GM12878 (cell line): ENCODE measurements at regions not wholly inside any gene's neighbourhood (a gene's known extent, or its start where the extent isn't known, plus 50 kb on each side); places are given as distances from the start of the nearest gene placed in this dataset.

Experiments used
- ATAC-seq: fragments of 200-7000 bp; cut with Tn5 transposase; 3 replicates; pipeline ENCODE4 v1.9.1; 2020; ENCODE audit warnings: mild to moderate bottlenecking, moderate library complexity
- BruUV-seq: library from RNA; stranded (reverse); fragments of 400-500 nt; replicated peaks from 2 replicates; lab custom pipeline; 2021; lab: Mats Ljungman, UMichigan
- CTCF ChIA-PET: fragments of 300-600 bp; sonication (Branson Sonifier 250); formaldehyde crosslinking; extraction: SDS; loops from one replicate; lab custom pipeline; 2021; ENCODE audit warnings: inconsistent platforms; lab: Yijun Ruan, JAX
- POLR2A ChIA-PET: fragments of 350-600 bp; formaldehyde crosslinking; extraction: SDS; loops from one replicate; lab custom pipeline; 2021; ENCODE audit warnings: inconsistent platforms; lab: Charles Lee
- RAD21 ChIA-PET: fragments of 300-600 bp; sonication (Branson Sonifier 250); formaldehyde crosslinking; loops from one replicate; lab custom pipeline; 2023; ENCODE audit warnings: antibody characterized with exemption; ENCODE audit not compliant: unreplicated experiment; lab: Charles Lee
- SMC1A ChIA-PET: fragments of 300-600 bp; sonication (Branson Sonifier 250); formaldehyde crosslinking; loops from one replicate; lab custom pipeline; 2023; ENCODE audit not compliant: unreplicated experiment, uncharacterized antibody; lab: Charles Lee
- DNase-seq: peaks from one replicate; pipeline ENCODE4 v3.0.0-alpha.2; 2011; ENCODE audit warnings: low read depth, low spot score
- FAIRE-seq: peaks from 3 replicates; lab custom pipeline; 2011; peaks lifted over from hg19 to GRCh38; lab: Jason Lieb, UNC
- H2AFZ ChIP-seq: 2 replicates; pipeline ENCODE4 v1.6.0; 2011; ENCODE audit warnings: low read depth, low read length, control low read depth; ENCODE audit not compliant: control insufficient read depth
- H3K27ac ChIP-seq: 2 replicates; pipeline ENCODE4 v1.5.1; 2011; ENCODE audit warnings: control low read depth; ENCODE audit not compliant: control insufficient read depth, insufficient read depth
- H3K27me3 ChIP-seq, 2 experiments: replicated peaks in 1 of 2; 2 replicates each; pipeline versions ENCODE4 v1.6.0 to v1.6.1; 2011; ENCODE audit warnings: low read length in 1 of 2; ENCODE audit not compliant: control insufficient read depth in 2 of 2, insufficient read depth in 2 of 2
- H3K36me3 ChIP-seq, 2 experiments: 2 replicates each; pipeline ENCODE4 v1.5.1; 2011; ENCODE audit warnings: low read length in 1 of 2; ENCODE audit not compliant: control insufficient read depth in 2 of 2, insufficient read depth in 2 of 2
- H3K4me1 ChIP-seq: 2 replicates; pipeline ENCODE4 v1.6.1; 2011; ENCODE audit warnings: mild to moderate bottlenecking, low read length, moderate library complexity, mixed read lengths; ENCODE audit not compliant: control insufficient read depth, insufficient read depth
- H3K4me2 ChIP-seq: 2 replicates; pipeline ENCODE4 v1.6.0; 2011; ENCODE audit warnings: control low read depth; ENCODE audit not compliant: control insufficient read depth, insufficient read depth
- H3K4me3 ChIP-seq: fragments of 200-600 bp; sonication (generic); 2 replicates; pipeline ENCODE4 v1.5.1; 2016
- H3K79me2 ChIP-seq: 2 replicates; pipeline ENCODE4 v1.6.0; 2011; ENCODE audit warnings: low read length; ENCODE audit not compliant: control insufficient read depth, insufficient read depth
- H3K9ac ChIP-seq: 2 replicates; pipeline ENCODE4 v1.8.0; 2011; ENCODE audit warnings: low read length, control low read depth, mixed read lengths; ENCODE audit not compliant: control insufficient read depth, insufficient read depth
- H3K9me3 ChIP-seq: replicated peaks from 3 replicates; pipeline ENCODE4 v1.5.1; 2011; ENCODE audit warnings: mild to moderate bottlenecking, low read length; ENCODE audit not compliant: control insufficient read depth, insufficient read depth
- H4K20me1 ChIP-seq: 2 replicates; pipeline ENCODE4 v1.6.0; 2011; ENCODE audit not compliant: control insufficient read depth, insufficient read depth
- ATF7 ChIP-seq: fragments of 450-650 bp; IDR thresholded peaks from 2 replicates; pipeline ENCODE4 v1.6.1; 2016; ENCODE audit warnings: low read depth, mild to moderate bottlenecking
- CBFB ChIP-seq: IDR thresholded peaks from 2 replicates; pipeline ENCODE4 v1.6.1; 2016; ENCODE audit warnings: antibody characterized with exemption, low read depth
- CHD1 ChIP-seq: IDR thresholded peaks from 2 replicates; pipeline ENCODE4 v1.6.1; 2012; ENCODE audit warnings: low read depth, low read length, improper control_type of control experiment
- EP300 ChIP-seq, 2 experiments: fragments of 150-350 bp in 1 of 2; IDR thresholded peaks; 2 replicates each; pipeline ENCODE4 v1.6.1; 2011 to 2012; ENCODE audit warnings: low read depth in 2 of 2, low read length in 2 of 2, borderline replicate concordance in 1 of 2, improper control_type of control experiment in 1 of 2, inconsistent platforms in 1 of 2; ENCODE audit not compliant: control insufficient read depth in 1 of 2
- HCFC1 ChIP-seq: fragments of 150-350 bp; IDR thresholded peaks from 2 replicates; pipeline ENCODE4 v1.6.1; 2014; ENCODE audit warnings: low read length
- HDAC6 ChIP-seq: fragments of 200-600 bp; sonication (generic); IDR thresholded peaks from one replicate; pipeline ENCODE4 v1.8.0; 2017; ENCODE audit warnings: antibody characterized with exemption; ENCODE audit not compliant: unreplicated experiment
- MAX ChIP-seq: IDR thresholded peaks from 2 replicates; pipeline ENCODE4 v1.6.1; 2012; ENCODE audit warnings: low read depth, low read length, improper control_type of control experiment
- MTA2 ChIP-seq: fragments of 450-650 bp; IDR thresholded peaks from 2 replicates; pipeline ENCODE4 v1.6.1; 2016; ENCODE audit warnings: low read depth, mild to moderate bottlenecking, moderate library complexity
- MYB ChIP-seq: fragments of 150-350 bp; IDR thresholded peaks from 2 replicates; pipeline ENCODE4 v1.6.1; 2014; ENCODE audit warnings: mild to moderate bottlenecking, low read depth, low read length, borderline replicate concordance
- NFIC ChIP-seq: IDR thresholded peaks from 2 replicates; pipeline ENCODE4 v1.6.1; 2012; ENCODE audit warnings: low read depth, mild to moderate bottlenecking, inconsistent platforms, low read length, moderate library complexity
- NRF1 ChIP-seq: conservative IDR thresholded peaks from 2 replicates; pipeline ENCODE4 v1.6.1; 2011; ENCODE audit warnings: mild to moderate bottlenecking, low read depth, low read length, improper control_type of control experiment
- POLR2A ChIP-seq: IDR thresholded peaks from 2 replicates; pipeline ENCODE4 v1.6.1; 2011; ENCODE audit warnings: low read depth, mild to moderate bottlenecking, low read length
- RUNX3 ChIP-seq: IDR thresholded peaks from 2 replicates; pipeline ENCODE4 v1.6.1; 2012; ENCODE audit warnings: low read length, inconsistent platforms
- TCF12 ChIP-seq: IDR thresholded peaks from 2 replicates; pipeline ENCODE4 v1.6.1; 2011; ENCODE audit warnings: low read depth, mild to moderate bottlenecking, low read length
- USF1 ChIP-seq: IDR thresholded peaks from 2 replicates; pipeline ENCODE4 v1.6.1; 2011; ENCODE audit warnings: borderline replicate concordance, low read depth, mild to moderate bottlenecking, moderate library complexity, mixed read lengths, low read length; ENCODE audit not compliant: insufficient read depth; ENCODE audit errors: extremely low read length
- WRNIP1 ChIP-seq: IDR thresholded peaks from 2 replicates; pipeline ENCODE4 v1.6.1; 2011; ENCODE audit warnings: low read depth, low read length, improper control_type of control experiment, borderline replicate concordance
- YY1 ChIP-seq: IDR thresholded peaks from 2 replicates; pipeline ENCODE4 v1.6.1; 2011; ENCODE audit warnings: low read depth, mild to moderate bottlenecking, low read length
- ZSCAN29 ChIP-seq: fragments of 450-650 bp; IDR thresholded peaks from 2 replicates; pipeline ENCODE4 v1.6.1; 2017; ENCODE audit warnings: mild to moderate bottlenecking, moderate library complexity
- WGBS: methylation state at CpG from one replicate; pipeline ENCODE4 v1.1.6; 2016; ENCODE audit warnings: low lambda C conversion rate; ENCODE audit not compliant: insufficient replicate concordance, insufficient coverage; ENCODE audit errors: missing lambda C conversion rate; 5-methylcytosine and 5-hydroxymethylcytosine counted together
- in situ Hi-C: fragments of 300-500 bp; cut with MboI; formaldehyde crosslinking; loops from 9 replicates; pipeline ENCODE4 v1.14.3; 2018; ENCODE audit warnings: mixed read lengths
- intact Hi-C: fragments of 100-400 bp; cut with micrococcal nuclease; formaldehyde crosslinking; loops from one replicate; pipeline ENCODE4 v1.14.2; 2022; ENCODE audit not compliant: unreplicated experiment
- TF ChIP-seq, protein P1 (sequence below): fragments of 450-650 bp; formaldehyde crosslinking; IDR thresholded peaks from 2 replicates; pipeline ENCODE4 v1.4.0; 2022; ENCODE audit warnings: mild to moderate bottlenecking, moderate library complexity
- TF ChIP-seq, protein P2 (sequence below): fragments of 450-650 bp; IDR thresholded peaks from 2 replicates; pipeline ENCODE4 v1.6.1; 2017; ENCODE audit warnings: low read depth, mild to moderate bottlenecking, moderate library complexity

DNA sequence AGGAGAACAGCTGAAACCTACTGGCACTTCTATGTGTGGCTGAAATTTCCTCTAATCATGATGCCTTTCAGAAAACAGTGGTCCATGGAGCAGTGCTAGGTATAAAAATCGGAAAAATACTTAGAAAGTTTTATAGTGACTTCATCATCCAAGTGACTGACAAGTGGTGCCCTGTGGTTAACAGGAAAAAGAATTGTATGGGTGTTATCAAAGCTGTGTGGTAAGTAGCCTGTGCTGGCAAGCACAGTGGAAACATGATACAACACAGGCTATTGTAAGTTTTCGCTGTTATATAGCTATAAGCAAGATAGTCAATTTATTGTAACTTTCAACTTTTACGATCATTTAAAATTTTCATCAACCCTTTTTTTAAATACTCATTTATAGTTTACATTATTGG lies 1599.7 kb upstream of the ZEB2 start (continued):
- TF ChIP-seq, protein P1, sequence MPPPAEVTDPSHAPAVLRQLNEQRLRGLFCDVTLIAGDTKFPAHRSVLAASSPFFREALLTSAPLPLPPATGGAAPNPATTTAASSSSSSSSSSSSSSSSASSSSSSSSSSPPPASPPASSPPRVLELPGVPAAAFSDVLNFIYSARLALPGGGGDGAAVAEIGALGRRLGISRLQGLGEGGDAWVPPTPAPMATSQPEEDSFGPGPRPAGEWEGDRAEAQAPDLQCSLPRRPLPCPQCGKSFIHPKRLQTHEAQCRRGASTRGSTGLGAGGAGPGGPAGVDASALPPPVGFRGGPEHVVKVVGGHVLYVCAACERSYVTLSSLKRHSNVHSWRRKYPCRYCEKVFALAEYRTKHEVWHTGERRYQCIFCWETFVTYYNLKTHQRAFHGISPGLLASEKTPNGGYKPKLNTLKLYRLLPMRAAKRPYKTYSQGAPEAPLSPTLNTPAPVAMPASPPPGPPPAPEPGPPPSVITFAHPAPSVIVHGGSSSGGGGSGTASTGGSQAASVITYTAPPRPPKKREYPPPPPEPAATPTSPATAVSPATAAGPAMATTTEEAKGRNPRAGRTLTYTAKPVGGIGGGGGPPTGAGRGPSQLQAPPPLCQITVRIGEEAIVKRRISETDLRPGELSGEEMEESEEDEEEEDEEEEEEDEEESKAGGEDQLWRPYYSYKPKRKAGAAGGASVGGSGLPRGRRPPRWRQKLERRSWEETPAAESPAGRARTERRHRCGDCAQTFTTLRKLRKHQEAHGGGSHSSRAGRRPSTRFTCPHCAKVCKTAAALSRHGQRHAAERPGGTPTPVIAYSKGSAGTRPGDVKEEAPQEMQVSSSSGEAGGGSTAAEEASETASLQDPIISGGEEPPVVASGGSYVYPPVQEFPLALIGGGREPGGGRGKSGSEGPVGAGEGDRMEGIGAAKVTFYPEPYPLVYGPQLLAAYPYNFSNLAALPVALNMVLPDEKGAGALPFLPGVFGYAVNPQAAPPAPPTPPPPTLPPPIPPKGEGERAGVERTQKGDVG (CRISPR knock-in tag) = no peak

- in situ Hi-C loops (no loop called here), intact Hi-C loops (no loop called here)
- ATAC-seq (no peak), DNase-seq (no peak), FAIRE-seq (no peak)
- no peaks in the 10 kb centered on the region for H3K36me3 ChIP-seq
- no peak overlapping the region for H3K9ac ChIP-seq
- POLR2A ChIA-PET = no interaction called here
- H3K79me2 ChIP-seq = no peaks in the 10 kb centered on the region
- H3K27ac ChIP-seq = no peak overlapping the region
- no CpG with 5 or more reads among the region's 3 CpGs for WGBS
- RAD21 ChIA-PET = no interaction called here
- BruUV-seq = no TSS peak
- SMC1A ChIA-PET = no interaction called here
- H3K9me3 ChIP-seq = no peaks in the 10 kb centered on the region
- H3K4me2 ChIP-seq = no peak overlapping the region
- CTCF ChIA-PET = no interaction called here
- no peaks in the 10 kb centered on the region for H4K20me1 ChIP-seq
- TF ChIP-seq HDAC6 (no peak), RUNX3 (no peak), ZSCAN29 (no peak), MYB (no peak), YY1 (no peak), NFIC (no peak), TCF12 (no peak), CBFB (no peak), CHD1 (no peak), MAX (no peak), ATF7 (no peak), NRF1 (no peak), WRNIP1 (no peak), USF1 (no peak), HCFC1 (no peak), MTA2 (no peak), EP300 (IDR thresholded peaks at IDR 0.05; ENCODE audit: borderline replicate concordance in 1 of 2, control insufficient read depth in 1 of 2, low read depth in 2 of 2, low read length in 2 of 2) (no peak), POLR2A (no peak)
- TF ChIP-seq, protein P2, sequence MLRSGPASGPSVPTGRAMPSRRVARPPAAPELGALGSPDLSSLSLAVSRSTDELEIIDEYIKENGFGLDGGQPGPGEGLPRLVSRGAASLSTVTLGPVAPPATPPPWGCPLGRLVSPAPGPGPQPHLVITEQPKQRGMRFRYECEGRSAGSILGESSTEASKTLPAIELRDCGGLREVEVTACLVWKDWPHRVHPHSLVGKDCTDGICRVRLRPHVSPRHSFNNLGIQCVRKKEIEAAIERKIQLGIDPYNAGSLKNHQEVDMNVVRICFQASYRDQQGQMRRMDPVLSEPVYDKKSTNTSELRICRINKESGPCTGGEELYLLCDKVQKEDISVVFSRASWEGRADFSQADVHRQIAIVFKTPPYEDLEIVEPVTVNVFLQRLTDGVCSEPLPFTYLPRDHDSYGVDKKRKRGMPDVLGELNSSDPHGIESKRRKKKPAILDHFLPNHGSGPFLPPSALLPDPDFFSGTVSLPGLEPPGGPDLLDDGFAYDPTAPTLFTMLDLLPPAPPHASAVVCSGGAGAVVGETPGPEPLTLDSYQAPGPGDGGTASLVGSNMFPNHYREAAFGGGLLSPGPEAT = no peak
- no peaks in the 10 kb centered on the region for H3K27me3 ChIP-seq
- no peaks in the 10 kb centered on the region for H3K4me1 ChIP-seq
- no peak overlapping the region for H2AFZ ChIP-seq
- no peak overlapping the region for H3K4me3 ChIP-seq
These were observed 1589.1 kb upstream of the ZEB2 start for GRCh38 chr2:146108993-146109392.
